Cardiac muscle cell (in vitro differentiated cells and primary cell): ENCODE measurements at regions not wholly inside any gene's neighbourhood (a gene's known extent, or its start where the extent isn't known, plus 50 kb on each side); places are given as distances from the start of the nearest gene placed in this dataset.

ENCODE experiments used
- DNase-seq, 2 donors: peaks; one replicate each; pipeline versions ENCODE4 v3.0.0 to v3.0.0-alpha.2; 2010 to 2017; ENCODE audit warnings: low read depth in 1 of 2, low spot score in 1 of 2
- H3K27ac ChIP-seq: fragments of 200-600 bp; sonication (generic); 2 replicates; pipeline ENCODE4 v1.5.1; 2016
- H3K27me3 ChIP-seq: fragments of 200-600 bp; sonication (generic); 2 replicates; pipeline ENCODE4 v1.6.0; 2016; ENCODE audit warnings: control low read depth
- H3K36me3 ChIP-seq: fragments of 200-600 bp; sonication (generic); 2 replicates; pipeline ENCODE4 v1.5.1; 2016; ENCODE audit warnings: control low read depth
- H3K4me1 ChIP-seq: fragments of 200-600 bp; sonication (generic); 2 replicates; pipeline ENCODE4 v1.8.1; 2017; ENCODE audit warnings: low read depth, mild to moderate bottlenecking, mixed run types
- H3K4me3 ChIP-seq: fragments of 200-600 bp; sonication (generic); 2 replicates; pipeline ENCODE4 v1.5.1; 2016; ENCODE audit warnings: mild to moderate bottlenecking
- H3K9me3 ChIP-seq: fragments of 200-600 bp; sonication (generic); 2 replicates; pipeline ENCODE4 v1.5.1; 2017; ENCODE audit warnings: low read depth, mild to moderate bottlenecking, control low read depth
- TF ChIP-seq, protein P1 (sequence below): IDR thresholded peaks from 2 replicates; pipeline ENCODE4 v1.5.1; 2012; ENCODE audit warnings: low read depth, mild to moderate bottlenecking, low read length

DNA sequence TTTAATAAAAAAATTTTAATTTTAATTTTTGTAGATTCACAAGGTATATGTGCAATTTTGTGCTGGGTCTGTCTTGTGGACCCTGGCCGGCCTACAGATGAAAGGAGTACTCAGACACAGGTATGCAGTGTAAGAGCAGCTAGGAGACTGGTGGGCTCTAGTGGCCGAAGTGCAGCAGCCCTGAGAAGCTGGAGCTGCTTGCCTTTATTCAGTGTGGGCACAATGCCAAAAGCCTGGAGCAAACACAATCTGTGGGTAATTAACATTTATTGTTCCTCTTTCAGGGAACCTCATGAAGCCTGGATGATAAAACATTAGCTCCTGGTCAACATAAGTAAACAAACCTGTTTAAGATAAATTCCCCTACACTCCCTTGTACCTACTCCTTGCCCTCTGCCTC is 135.7 kb upstream of the SEL1L start:
- TF ChIP-seq, protein P1, sequence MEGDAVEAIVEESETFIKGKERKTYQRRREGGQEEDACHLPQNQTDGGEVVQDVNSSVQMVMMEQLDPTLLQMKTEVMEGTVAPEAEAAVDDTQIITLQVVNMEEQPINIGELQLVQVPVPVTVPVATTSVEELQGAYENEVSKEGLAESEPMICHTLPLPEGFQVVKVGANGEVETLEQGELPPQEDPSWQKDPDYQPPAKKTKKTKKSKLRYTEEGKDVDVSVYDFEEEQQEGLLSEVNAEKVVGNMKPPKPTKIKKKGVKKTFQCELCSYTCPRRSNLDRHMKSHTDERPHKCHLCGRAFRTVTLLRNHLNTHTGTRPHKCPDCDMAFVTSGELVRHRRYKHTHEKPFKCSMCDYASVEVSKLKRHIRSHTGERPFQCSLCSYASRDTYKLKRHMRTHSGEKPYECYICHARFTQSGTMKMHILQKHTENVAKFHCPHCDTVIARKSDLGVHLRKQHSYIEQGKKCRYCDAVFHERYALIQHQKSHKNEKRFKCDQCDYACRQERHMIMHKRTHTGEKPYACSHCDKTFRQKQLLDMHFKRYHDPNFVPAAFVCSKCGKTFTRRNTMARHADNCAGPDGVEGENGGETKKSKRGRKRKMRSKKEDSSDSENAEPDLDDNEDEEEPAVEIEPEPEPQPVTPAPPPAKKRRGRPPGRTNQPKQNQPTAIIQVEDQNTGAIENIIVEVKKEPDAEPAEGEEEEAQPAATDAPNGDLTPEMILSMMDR = no peak
- no peak overlapping the region for H3K4me3 ChIP-seq
- DNase-seq = no peak
- no peaks in the 10 kb centered on the region for H3K36me3 ChIP-seq
- H3K9me3 ChIP-seq = no peaks in the 10 kb centered on the region
- no peaks in the 10 kb centered on the region for H3K27me3 ChIP-seq
- peaks cover 13% of the 10 kb centered on the region for H3K4me1 ChIP-seq
- no peak overlapping the region for H3K27ac ChIP-seq

DNA sequence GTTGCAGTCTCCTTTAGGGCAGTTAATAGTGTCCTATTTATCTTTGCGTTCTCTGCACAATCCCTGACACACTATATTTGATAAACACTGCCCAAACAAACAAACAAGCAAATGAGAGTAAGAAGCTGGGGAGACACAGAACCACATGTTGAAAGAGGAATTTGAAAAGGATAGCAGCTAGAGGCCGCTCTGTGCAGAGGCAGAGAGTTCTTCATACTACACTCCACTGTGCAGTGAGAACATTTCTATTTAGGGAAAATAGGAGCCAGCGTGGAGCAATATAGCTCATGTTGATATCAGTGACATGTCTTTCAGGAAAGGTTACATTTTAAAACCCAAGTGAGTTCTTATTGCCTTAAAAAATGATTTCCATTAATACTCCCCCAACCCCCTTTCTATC is 140.3 kb upstream of the SEL1L start:
- TF ChIP-seq, protein P1 = no peak
- no peaks in the 10 kb centered on the region for H3K27me3 ChIP-seq
- peak overlapping the region; percentile 77 for H3K27ac ChIP-seq
- H3K4me3 ChIP-seq = no peak overlapping the region
- H3K36me3 ChIP-seq = no peaks in the 10 kb centered on the region
- DNase-seq = peak in 1 of 2 donors; percentile 67
- peaks cover 21% of the 10 kb centered on the region for H3K4me1 ChIP-seq
- H3K9me3 ChIP-seq = no peaks in the 10 kb centered on the region

DNA sequence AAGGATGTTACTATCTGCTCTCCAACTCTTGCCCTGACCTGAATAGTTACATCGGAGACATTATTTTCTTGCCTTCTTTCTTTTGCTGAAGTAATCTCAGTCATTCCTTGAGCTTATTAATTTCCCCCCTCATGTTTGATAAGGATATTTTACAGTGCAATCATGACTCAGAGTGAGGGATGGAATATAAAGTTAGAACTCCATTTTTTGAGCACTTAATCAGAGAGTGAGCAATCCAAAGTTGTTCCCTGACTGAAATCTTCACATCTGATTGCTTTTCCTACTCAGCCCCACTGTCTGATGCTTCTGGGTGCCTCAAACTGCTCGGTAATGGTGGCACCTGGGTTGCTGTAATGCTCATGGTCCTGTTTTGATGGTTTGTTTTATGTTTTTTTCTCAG is 142.7 kb upstream of the SEL1L start:
- Histone ChIP-seq H3K27me3 (no peaks in the 10 kb centered on the region), H3K4me3 (no peak overlapping the region), H3K4me1 (peaks cover 31% of the 10 kb centered on the region), H3K36me3 (no peaks in the 10 kb centered on the region), H3K27ac (no peak overlapping the region), H3K9me3 (no peaks in the 10 kb centered on the region)
- no peak for DNase-seq
- TF ChIP-seq, protein P1 = no peak

DNA sequence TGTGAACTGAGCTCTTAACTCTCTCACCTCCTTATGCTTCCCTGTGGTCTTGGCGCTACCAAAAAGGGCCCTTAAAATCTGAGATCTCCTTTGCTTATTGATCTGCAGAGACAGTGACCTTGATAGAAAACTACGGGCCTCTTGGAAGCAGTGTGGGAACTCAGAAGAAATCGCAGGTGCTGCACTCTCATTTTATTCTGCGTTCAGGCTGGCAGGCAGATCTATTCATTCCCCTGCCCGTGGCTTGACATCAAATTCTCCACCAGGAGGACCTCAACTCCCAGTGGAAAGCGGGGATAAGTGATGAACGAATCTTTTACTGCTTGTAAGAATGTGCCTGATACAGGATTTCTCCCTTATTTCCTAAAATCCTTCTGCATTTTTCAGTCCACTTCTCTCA is 143.2 kb upstream of the SEL1L start:
- Histone ChIP-seq H3K9me3 (no peaks in the 10 kb centered on the region), H3K4me3 (no peak overlapping the region), H3K4me1 (peaks cover 31% of the 10 kb centered on the region), H3K27ac (peak overlapping the region; percentile 5), H3K36me3 (no peaks in the 10 kb centered on the region), H3K27me3 (no peaks in the 10 kb centered on the region)
- DNase-seq = no peak
- TF ChIP-seq, protein P1 = no peak

DNA sequence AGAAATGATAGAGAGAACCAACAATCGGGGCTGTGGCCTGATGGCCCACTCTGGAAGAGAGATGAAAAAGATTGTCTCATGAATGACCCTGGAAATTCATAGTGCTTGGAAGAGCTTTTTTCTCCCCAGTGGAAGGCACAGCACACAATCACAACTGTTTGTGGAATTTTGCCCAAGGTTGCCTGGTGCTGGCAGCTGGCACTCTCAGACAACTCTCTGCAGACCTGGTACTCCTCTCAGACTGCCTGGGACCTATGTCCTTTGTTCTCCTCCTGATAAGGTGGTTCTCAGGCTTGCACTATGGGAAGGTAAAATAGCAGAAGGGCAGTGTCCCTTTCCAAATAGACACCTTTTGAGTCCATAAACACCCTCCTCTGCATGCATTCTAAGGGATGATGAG is 144.1 kb upstream of the SEL1L start:
- TF ChIP-seq, protein P1 = no peak
- peaks cover 31% of the 10 kb centered on the region for H3K4me1 ChIP-seq

DNA sequence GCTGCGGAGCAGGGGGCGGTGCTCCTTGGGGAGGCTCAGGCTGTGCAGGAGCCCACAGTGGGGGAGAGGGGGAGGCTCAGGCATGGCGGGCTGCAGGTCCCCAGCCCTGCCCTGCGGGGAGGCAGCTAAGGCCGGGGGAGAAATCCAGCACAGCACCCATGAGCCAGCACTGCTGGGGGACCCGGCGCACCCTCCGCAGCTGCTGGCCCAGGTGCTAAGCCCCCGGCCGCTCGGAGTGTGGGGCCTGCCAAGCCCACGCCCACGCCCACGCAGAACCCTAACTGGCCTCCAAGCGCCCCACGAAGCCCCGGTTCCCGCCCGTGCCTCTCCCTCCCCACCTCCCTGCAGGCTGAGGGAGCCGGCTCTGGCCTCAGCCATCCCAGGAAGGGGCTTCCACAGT is 145.6 kb upstream of the SEL1L start:
- no peak overlapping the region for H3K4me3 ChIP-seq
- no peak overlapping the region for H3K27ac ChIP-seq
- H3K36me3 ChIP-seq = no peaks in the 10 kb centered on the region
- TF ChIP-seq, protein P1 = no peak
- no peaks in the 10 kb centered on the region for H3K9me3 ChIP-seq
- H3K4me1 ChIP-seq = peaks cover 19% of the 10 kb centered on the region
- no peaks in the 10 kb centered on the region for H3K27me3 ChIP-seq
- no peak for DNase-seq

More for the DNA sequence above, 144.1 kb upstream of the SEL1L start:
- Histone ChIP-seq H3K27ac (no peak overlapping the region), H3K9me3 (no peaks in the 10 kb centered on the region), H3K27me3 (no peaks in the 10 kb centered on the region), H3K36me3 (no peaks in the 10 kb centered on the region), H3K4me3 (no peak overlapping the region)
- no peak for DNase-seq
